GM18520 (cell line): ENCODE measurements at regions not wholly inside any gene's neighbourhood (a gene's known extent, or its start where the extent isn't known, plus 50 kb on each side); places are given as distances from the start of the nearest gene placed in this dataset.
"Not testable (repeated sequence)": the region's sequence is repeated elsewhere in the genome, so short reads cannot be mapped to it uniquely, and the experiment has no call there.

Experiments used
- ATAC-seq: cut with Tn5 transposase; IDR thresholded peaks from one replicate; pipeline ENCODE4 v1.9.1; 2021; ENCODE audit not compliant: unreplicated experiment

DNA sequence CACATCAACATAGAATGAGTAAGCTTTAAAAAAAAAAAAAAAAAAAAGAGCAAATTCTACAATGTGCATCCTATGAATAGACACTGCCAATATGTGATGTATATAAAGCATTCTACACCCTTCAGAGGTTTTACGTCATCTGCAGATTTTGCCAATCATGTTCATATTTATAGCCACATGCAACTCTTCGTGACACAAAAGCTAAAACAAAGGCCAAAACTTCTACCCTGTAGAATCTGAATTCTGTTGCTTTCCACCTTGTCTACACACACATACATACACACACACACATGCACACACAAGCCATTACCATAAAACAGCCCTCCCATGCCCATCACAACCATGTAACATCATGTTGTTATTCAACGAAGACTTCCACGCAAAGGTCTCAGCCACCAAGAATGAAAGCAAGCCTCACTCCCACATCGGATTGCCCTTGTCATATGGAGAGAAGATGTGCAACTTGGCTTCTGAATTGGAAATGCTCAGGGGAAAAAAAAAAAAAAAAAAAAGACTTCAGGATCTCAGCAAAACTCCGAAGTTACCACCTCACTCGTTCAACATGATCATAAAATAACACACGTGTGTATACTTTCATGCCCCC lies 479.4 kb upstream of the JARID2 start:
- no peak for ATAC-seq

DNA sequence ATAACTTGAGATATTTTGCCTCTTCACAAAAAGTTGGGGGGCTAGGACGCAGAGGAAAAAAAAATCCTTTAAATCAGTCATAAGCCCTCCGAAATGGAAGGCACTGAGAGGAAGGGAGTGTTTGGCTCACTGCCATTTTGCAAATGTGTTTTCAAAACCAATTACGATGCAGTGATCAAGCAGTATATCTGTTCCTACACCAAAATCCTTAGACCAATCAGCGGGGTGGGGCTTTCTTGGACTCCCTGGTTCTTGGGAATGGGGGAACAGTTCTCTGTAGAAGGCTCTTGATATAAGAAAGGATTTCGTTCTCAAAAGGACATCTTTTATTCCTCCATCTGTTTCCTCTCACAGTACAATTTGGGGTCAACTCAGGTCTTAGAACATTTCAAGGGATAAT lies 478.6 kb upstream of the JARID2 start:
- ATAC-seq, result no peak

DNA sequence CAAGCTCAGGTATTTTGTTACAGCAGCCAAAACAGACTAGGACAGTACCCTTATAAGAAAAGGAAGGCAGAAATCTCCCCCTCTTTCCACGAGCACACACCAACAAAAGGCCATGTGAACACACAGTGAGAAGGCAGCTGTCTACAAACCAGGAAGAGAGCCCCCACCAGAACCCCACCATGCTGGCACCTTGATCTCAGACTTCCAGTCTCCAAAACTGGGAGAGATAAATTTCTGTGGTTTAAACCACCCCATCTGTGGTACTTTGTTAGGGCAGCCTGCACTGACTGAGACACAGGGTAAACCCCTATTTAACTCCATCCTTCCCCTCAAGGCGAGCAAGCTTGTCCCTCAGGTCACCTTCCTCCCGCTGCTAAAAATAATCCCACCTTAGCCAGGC lies 475.8 kb upstream of the JARID2 start:
- ATAC-seq, result no peak

DNA sequence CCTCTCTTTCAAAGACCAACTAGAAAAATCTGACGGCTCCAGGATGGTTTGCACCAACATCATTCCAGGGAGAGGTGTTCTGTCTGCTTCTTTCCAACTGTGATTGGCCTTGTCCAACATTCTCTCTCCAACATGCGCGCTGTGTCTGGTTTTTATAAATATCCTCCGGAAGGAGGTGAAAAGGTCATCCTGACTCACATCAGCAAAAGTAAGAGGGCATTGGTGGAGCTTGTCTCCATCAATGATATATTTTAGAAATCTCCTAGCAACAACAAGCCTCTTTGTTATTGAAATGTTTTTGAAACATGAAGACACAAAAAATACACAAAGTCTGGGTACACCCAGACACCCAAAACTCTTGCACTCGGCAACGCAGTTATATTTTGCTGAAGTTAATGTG lies 475.3 kb upstream of the JARID2 start:
- no peak for ATAC-seq

DNA sequence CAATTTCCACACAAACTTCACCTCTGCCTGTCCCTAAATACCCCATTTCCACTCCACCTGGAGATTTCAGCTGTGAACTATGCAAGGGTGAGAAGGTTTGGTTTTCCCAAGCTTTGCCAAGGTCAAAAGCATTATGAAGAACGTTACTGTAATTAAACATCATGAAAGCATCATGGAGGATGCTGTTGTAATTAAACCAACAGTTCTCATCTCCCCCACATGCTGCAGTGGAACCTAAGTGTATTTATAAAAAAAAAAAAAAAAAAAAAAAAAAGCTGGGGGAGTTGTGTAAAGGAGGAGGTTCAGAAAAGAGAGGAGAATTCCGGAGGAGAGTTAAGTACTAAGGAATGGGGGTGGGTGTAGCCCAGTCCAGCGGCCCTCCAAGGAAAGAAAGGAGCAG lies 474.9 kb upstream of the JARID2 start:
- ATAC-seq, result no peak

DNA sequence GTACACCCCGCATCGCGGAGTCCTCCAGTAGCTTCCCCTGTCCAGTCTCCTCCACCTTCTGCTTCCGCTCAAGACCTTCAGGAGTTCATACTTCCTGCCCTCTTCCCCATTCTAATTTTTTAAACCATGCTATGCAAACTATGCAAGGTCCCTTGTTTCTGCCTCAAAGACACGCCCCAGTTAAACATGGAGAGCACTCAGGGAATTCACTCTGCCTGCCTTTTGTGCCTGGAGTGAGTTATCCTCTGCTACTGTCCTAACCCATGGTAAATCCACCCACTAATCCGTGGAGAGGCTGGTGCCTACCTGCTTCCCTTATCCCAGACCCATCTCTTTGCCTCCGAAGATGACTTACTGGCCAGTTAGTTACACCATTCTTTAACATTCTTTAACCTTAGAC lies 473.7 kb upstream of the JARID2 start:
- no peak for ATAC-seq

DNA sequence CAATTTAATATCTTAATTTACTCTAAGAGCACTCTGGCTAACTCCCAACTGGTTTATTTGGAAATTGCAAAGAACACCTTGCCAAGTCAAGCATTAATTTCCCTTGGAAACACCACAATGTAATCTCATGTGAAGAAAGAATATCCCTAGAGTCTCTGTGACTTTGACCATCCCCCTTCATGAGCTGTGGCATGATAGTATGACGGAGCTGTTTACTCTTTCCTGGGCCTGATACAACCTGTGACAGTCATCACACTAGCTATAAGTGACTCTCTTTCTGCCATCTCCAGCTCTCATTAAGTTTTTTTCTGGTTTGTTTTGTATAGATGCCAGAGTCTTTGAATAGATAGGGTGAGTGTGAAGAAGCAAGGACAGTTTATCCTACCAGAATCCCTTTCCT lies 470.3 kb upstream of the JARID2 start:
- no peak for ATAC-seq

DNA sequence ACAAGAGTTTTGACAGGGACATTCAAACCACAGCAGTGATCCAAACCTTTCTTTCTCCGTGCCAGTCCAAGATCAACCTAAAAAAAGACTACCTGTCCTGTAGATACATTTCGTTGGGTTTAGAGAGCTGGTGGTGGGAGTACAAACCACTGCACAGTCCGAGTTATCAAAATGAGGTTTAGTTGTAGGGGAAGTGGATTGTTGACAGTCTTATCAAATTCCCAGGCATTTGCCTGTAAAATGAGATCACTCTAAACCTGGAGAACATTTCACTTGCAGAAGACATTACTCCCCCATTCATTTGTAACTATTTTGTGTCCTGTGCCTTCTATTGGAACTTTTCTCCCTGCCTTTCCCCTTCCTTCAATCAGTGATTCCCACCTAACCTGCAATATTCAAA lies 469.6 kb upstream of the JARID2 start:
- no peak for ATAC-seq

DNA sequence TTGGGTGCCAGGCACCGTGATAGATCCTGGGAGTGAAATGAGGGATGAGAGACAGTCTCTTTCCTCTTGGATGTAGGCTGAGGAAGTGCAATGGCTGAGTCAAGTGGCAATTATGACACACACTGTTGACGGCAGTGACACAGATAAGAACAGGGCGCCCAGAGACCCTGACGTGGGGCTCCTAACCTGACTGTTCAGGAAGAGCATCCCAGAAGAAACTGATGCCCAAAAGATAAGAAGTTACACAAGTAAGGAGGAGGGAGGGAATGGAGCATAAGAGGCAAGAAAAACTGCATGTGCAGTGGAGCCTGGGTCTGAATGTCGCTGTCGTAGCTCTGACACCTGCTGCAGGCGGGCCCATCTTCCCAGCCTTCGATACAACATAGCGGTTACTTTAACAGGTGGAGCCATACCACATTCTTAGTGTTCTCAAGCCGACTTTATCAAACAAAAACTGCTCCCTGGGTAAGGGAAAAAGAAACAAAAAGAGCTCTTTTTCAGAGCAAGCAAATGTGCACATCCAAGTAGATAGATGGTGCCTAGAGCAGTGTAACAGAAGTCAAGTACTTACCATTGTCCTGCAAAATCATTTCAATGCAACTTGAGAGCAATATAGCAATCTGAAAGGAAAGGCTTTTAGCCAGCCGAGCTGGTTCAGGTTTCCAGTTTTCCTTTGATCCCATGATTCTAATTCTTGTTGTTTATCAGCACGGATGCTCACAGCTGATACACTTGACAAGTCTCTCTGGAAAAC lies 463.9 kb upstream of the JARID2 start:
- ATAC-seq, result no peak

DNA sequence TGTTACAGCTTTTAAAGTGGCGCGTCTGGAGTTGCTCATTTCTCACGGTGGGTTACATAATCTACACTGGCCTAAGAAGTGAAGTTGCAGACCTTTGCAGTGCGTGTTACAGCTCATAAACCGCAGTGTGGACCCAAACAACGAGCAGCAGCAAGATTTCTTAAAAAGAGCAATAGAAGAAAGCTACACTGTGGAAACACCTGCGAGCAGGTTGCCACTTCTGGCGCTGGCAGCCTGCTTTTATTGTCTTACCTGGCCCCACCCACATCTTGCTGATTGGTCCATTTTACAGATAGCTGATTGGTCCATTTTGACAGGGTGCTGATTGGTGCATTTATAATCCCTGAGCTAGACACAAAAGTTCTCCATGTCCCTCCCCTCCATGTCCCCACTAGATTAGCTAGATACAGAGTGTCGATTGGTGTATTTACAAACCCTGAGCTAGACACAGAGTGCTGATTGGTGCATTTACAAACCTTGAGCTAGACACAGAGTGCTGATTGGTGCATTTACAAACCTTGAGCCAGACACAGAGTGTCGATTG lies 462.9 kb upstream of the JARID2 start:
- ATAC-seq, result not testable (repeated sequence)

DNA sequence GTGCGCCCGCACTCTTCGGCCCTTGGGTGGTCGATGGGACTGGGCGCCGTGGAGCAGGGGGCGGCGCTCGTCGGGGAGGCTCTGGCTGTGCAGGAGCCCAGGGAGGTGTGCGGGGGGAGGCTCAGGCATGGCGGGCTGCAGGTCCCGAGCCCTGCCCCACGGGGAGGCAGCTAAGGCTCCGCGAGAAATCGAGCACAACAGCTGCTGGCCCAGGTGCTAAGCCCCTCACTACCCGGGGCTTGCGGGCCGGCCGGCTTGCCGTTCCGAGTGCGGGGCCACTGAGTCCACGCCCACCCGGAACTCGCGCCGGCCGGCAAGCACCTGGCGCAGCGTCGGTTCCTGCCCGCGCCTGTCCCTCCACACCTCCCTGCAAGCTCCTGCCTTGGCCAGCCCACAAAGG lies 462.3 kb upstream of the JARID2 start:
- no peak for ATAC-seq

DNA sequence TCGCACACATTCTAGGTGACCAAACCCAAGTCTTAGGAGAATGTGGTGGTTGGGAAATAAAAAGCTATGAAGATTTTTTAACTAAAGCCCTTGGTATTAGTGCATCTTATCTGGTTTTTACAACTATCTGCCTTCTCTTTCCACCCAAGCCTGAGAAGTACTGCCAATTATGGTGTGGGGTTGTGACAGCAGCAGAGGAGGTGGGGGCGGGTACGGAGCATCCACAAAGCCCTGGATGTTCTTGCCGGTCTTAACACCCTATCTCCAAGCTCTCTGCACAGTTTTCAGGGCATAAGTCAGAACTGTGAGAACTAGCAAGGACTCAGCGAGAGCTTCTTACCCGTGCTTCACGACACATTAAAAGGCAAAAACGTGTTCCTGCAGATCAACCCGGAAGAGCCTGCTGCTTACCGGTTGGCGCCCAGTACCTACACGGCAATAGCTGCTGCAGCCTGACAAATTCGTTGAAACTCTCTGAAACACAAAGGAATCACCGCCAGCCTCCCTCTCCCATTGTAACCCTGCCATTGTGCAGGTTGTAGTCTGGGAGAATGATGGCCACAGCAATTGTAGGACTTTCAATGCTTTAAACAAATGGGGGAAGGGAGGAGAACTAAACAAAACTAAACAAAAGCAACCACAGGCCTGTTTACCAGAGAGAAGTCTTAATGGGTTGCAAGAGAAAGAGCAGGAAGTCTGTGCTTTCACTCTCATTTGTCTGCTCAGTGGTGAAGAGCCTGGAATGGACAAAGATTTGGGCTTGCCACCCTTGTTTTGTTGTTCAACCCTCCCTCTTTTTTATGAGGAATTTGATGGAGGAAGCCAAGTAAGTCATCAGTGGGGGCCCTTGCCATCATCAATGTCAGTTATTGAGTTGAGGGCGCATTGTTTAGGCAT lies 461.0 kb upstream of the JARID2 start:
- ATAC-seq, result no peak

DNA sequence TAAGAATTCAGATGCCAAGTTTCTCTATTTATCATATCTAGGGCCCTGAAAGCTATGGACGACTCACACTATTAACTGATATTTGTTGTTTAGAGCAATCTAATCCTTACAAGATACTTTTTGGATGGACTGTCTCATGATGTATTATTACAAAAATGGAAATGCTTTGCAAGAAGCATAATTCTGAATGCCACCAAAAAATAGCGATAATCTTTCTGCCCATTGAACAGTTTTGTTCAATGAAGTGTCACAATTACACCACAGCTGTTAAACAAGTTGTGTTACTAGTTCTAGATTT lies 460.4 kb upstream of the JARID2 start:
- no peak for ATAC-seq

DNA sequence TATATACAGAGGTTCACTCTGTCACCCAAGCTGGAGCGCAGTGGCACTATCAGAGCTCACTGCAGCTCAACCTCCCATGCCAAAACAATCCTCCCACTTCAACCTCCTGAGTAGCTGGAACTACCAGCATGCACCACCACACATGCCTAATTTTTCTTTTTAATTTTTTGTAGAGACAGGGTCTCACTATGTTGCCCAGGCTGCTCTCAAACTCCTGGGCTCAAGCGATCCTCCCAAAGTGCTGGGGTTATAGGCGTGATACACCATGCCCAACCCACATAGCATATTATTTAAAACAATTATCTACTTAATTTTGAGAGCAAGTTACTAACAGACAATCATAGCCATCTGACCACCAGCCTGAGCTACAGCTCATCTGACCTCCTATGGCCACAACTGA lies 459.9 kb upstream of the JARID2 start:
- no peak for ATAC-seq

DNA sequence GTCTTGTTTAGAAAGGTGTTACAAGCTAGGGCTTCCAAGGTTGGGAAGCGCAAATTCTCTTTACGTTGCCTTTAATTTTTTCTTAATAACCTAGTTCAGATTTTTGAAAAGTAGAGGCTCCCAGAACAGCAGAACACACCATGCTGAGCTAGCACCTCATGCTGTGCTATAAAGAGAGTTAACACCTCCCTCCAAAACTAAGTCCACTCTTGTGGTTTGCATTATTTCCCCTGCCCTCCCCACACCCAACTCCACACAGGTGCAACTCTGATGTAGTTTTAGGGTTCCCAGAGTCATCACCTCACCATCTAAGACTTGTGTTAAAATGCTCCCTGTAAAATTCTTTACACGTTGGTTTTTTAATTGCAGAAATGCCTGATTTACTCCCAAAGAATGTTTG lies 459.4 kb upstream of the JARID2 start:
- no peak for ATAC-seq

DNA sequence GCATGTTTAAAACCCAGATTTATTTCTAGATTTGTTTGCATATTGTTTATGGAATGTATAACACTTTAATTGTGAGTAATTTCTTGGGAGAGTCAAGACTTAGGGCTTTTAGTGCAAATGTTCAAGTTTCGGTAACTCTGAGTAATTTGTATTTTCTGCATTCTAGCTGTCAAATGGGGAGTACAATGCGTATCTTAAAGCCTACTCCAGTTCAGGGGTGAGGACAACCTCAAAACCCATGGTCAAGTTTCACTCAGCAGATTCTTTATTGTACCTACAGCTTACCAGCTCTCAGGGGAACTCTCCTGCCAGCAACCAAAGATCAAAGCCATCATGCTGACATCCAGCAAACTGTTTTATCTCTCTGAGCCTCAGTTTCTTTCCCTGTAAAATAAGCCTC lies 458.6 kb upstream of the JARID2 start:
- no peak for ATAC-seq

DNA sequence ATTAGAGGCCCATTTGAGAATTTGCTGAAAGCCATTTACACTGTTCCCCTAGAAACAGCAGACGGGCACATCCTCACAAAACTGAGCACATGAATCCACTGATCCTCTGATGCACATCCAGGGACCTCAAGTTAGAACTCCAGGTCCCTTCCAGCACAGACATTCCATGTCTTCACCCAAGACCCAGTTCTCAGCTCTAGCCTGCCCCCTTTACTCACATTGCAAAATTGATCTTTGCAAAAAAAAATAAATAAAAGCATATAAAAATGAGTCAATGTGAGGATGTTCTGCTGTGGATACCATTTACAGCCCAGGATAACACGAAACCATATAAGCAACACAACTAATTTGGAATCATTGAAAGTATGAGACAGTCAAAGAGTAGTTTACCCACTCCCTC lies 458.2 kb upstream of the JARID2 start:
- no peak for ATAC-seq

DNA sequence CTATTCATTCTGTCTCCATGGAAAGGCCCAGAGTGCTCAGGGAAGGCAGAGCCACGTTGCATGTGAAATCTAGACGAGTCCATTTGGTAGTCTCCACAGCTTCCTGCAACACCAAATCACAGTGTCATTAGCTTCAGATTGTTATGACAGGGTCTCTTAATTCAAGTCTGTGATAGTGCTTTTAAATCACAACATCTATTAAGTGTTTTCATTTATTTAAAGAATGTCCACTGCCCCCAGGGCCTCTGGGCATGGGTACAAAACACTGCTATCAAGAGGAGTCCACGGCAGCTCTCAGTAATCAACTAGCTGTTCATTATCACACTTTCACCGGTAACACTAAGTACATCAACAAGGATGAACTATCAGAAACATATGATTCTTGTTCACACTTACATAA lies 455.9 kb upstream of the JARID2 start:
- ATAC-seq, result no peak

DNA sequence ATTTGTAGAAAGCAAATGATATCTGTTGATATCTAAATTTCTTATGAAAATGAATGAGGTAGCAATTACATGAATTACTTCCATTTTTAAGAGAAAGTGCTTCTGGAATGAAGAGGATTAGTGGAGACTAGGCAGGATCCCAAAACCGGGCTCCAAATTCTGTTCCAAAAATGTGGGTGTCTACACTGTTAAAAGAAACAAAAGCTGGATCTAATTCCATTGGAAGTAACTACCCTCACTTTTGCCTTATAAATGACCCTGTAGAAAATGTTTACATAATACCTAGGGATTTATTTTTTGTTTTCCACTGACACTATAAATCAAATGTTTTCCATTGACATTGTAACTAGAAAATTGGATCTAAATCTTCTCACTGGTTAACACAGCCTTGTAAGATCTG lies 454.9 kb upstream of the JARID2 start:
- ATAC-seq, result no peak

DNA sequence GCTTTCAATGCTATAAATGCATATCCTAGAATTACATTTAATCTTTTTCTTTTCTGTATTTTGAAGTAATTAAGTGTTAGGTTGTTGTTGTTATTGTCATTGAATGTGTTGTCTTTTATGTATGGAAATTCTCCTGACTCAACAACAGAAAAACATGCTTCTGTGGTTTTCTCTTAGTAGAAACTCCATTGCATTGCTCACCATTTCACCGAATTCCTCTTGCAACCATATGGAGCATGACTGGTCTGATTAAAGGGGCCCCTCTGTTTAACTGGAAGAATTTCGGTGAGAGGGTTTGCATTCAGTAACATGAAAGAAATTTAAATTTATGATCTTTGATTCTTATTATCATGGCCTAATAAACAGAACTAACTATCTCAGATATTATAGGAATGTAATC lies 454.3 kb upstream of the JARID2 start:
- no peak for ATAC-seq

DNA sequence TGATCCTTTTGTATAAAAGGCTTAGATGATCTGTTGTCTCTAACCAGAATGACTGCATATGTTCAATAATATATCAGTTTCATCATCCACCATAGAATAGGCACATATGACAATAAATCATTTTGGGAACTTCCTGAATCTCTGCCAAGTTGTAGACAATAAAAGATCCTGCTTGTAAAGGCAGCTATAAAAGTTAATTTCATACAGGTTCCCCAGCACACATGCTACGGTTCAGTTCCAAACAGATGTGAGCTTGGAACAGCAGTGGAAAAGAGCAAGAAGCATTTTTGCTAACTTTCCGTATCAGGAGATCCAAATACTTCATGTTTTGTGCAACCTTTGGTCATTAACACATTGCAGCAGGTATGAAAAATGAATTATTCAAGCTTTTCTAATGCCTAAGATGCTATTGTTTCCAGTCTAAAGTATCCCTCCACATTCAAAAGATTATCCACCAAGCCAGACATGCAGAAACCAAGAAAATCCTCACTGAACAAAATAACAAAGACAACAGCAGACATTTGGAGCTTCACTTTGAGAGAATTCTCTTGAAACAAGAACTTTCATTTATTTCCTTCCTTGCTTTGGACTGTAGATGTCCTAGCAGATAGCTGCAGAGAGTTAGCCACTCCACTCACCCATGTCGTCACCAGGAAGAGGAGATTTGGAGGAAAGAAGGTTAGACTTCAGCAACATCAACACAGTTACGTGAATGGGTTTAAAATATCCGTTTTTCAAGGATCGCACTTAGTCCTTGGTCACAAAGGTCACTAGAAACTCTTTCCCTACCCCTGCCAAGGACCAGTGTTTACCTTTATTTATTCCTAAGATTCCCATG lies 453.5 kb upstream of the JARID2 start:
- no peak for ATAC-seq
